Heart left ventricle (tissue), 16 donors: ENCODE measurements at regions not wholly inside any gene's neighbourhood (a gene's known extent, or its start where the extent isn't known, plus 50 kb on each side); places are given as distances from the start of the nearest gene placed in this dataset.

Experiments used
- ATAC-seq, 4 donors: fragments of 200-7000 bp; cut with Tn5 transposase; one replicate each; pipeline ENCODE4 v1.9.1; 2020 to 2022; ENCODE audit warnings: moderate library complexity in 4 of 4, mild to moderate bottlenecking in 3 of 4, moderate number of reproducible peaks in 1 of 4
- DNase-seq, 5 donors: peaks; one replicate each; pipeline ENCODE4 v3.0.0-alpha.2; 2020
- H3K27ac ChIP-seq, 12 donors: fragments of 200-600 bp; sonication (generic) in 4 of 12; one replicate each; pipeline versions ENCODE4 v1.5.0 to v1.8.0; 2016 to 2022; ENCODE audit warnings: mild to moderate bottlenecking in 2 of 12
- H3K27me3 ChIP-seq, 9 donors: fragments of 200-600 bp; sonication (generic) in 2 of 9; one replicate each; pipeline versions ENCODE4 v1.5.1 to v1.8.0; 2016 to 2022; ENCODE audit warnings: mild to moderate bottlenecking in 3 of 9
- H3K36me3 ChIP-seq, 9 donors: fragments of 200-600 bp; sonication (generic) in 2 of 9; one replicate each; pipeline versions ENCODE4 v1.5.0 to v1.8.0; 2018 to 2022; ENCODE audit warnings: mild to moderate bottlenecking in 2 of 9
- H3K4me1 ChIP-seq, 12 donors: fragments of 200-600 bp; sonication (generic) in 4 of 12; one replicate each; pipeline versions ENCODE4 v1.5.0 to v1.8.0; 2016 to 2022; ENCODE audit warnings: mild to moderate bottlenecking in 3 of 12
- H3K4me3 ChIP-seq, 12 donors: fragments of 200-600 bp; sonication (generic) in 4 of 12; one replicate each; pipeline versions ENCODE4 v1.5.0 to v1.8.0; 2017 to 2022; ENCODE audit warnings: mild to moderate bottlenecking in 9 of 12, moderate library complexity in 4 of 12
- H3K9me3 ChIP-seq, 12 donors: fragments of 200-600 bp; sonication (generic) in 4 of 12; one replicate each; pipeline versions ENCODE4 v1.5.0 to v1.8.0; 2016 to 2022; ENCODE audit warnings: mild to moderate bottlenecking in 1 of 12
- POLR2A ChIP-seq, 2 donors: fragments of 450-650 bp; IDR thresholded peaks; one replicate each; pipeline ENCODE4 v1.6.1; 2017; ENCODE audit warnings: antibody characterized with exemption in 2 of 2, mild to moderate bottlenecking in 2 of 2, moderate library complexity in 2 of 2
- WGBS, 4 donors: extraction: QIAGEN DNeasy Blood & Tissue Kit in 2 of 4; methylation state at CpG; one replicate each; pipeline versions ENCODE4 v1.1.5 to v1.1.7; 2013 to 2018; 5-methylcytosine and 5-hydroxymethylcytosine counted together
- intact Hi-C, 10 donors: fragments of 100-400 bp; cut with DNase I; formaldehyde crosslinking; loops; one replicate each; pipeline versions ENCODE4 v1.11.1 to v1.14.2; 2022
- TF ChIP-seq, protein P1 (sequence below), 12 donors: fragments of 200-600 bp; sonication (generic) in 4 of 12; IDR thresholded peaks; one replicate each; pipeline versions ENCODE4 v1.5.0 to v1.8.0; 2018 to 2022; ENCODE audit warnings: antibody characterized with exemption in 12 of 12, mild to moderate bottlenecking in 5 of 12
- donor health status: ischemic (EF 13 %, LVEDD 7.1; RV severe dilation, severe dysfunction).
- donor health status: healthy with polysubstance abuse.
- donor health status: DM: no; HTN: yes; CAD: no.
- donor health status: DM: no; HTN: no; CAD: no.
- donor health status: ischemic (EF 25% LVEDD 6.9; RV normal size, moderate dysfunction).
- donor health status: ischemic (EF 25% LVEDD 5.7; RV mildly dilated, moderate dysfunction).
- donor health status: healthy.
- donor health status: DM: yes; HTN: yes; CAD: no.
- donor health status: ischemic (EF 35%, LVEDD 5.7; RV mildly dilated, moderate dysfunction).
- donor health status: nonischemic (EF 11% LVEDD 7.7; RV severe dilation, severe dysfunction).
- donor health status: DM: yes; HTN: yes; CAD: no.
- donor health status: PGD.
- donor health status: ischemic (EF 29% LVEDD 5.4; RV normal size, mild dysfunction).
- donor health status: nonischemic (EF 23%, LVEDD 6.1; RV moderate dilation, normal function).

DNA sequence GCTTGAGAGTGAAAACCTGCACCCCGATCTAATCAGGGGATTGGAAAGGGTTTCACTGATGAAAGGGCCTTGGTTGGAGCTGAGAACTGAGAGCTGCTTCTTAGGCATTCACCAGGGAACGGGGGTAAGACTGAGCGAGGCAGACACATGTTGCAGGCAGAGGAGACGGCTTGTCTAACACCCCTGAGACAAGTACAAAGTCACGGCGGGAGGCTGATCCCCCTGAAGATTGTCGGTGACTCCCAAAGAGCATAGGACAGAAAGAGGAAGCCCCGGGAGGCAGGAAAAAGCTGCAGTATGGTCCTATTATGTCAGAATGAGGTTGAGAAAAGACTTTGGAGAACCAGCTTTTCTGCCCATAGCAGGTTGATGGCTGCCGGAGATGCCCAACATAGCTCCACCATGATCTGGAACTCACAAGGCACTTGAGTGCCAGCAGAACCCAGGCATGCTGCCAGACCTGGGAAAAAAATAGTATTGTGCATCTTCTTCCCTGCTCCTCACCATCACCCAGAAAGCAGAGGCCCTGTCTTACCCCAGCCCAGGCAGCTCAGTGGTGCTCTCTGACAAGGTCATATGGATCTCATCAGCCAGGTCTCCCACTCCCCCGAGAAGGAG lies 463.9 kb upstream of the PROX1 start:
- DNase-seq (peak in 4 of 5 donors; percentile 25 to 53 (median 46)), ATAC-seq (peak; percentile 42 to 80 (median 68))
- no peak overlapping the region for H3K27ac ChIP-seq
- no peak overlapping the region for H3K4me3 ChIP-seq
- H3K9me3 ChIP-seq, result peaks cover 0 to 18% (median 9%) of the 10 kb centered on the region in 12 donors
- no peaks in the 10 kb centered on the region for H3K36me3 ChIP-seq
- 47 to 59% (median 53%) methylated on average over 9 to 10 of the region's 10 CpGs for WGBS, 4 donors
- intact Hi-C loops, result loop anchor here in 1 of 10 donors (10.0 kb wide), 1 partner anchor 139 kb away; no protein-coding TSS in a partner anchor
- TF ChIP-seq, protein P1, sequence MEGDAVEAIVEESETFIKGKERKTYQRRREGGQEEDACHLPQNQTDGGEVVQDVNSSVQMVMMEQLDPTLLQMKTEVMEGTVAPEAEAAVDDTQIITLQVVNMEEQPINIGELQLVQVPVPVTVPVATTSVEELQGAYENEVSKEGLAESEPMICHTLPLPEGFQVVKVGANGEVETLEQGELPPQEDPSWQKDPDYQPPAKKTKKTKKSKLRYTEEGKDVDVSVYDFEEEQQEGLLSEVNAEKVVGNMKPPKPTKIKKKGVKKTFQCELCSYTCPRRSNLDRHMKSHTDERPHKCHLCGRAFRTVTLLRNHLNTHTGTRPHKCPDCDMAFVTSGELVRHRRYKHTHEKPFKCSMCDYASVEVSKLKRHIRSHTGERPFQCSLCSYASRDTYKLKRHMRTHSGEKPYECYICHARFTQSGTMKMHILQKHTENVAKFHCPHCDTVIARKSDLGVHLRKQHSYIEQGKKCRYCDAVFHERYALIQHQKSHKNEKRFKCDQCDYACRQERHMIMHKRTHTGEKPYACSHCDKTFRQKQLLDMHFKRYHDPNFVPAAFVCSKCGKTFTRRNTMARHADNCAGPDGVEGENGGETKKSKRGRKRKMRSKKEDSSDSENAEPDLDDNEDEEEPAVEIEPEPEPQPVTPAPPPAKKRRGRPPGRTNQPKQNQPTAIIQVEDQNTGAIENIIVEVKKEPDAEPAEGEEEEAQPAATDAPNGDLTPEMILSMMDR (IDR thresholded peaks at IDR 0.05), result no peak
- TF ChIP-seq POLR2A (IDR thresholded peaks at IDR 0.05), result no peak
- H3K27me3 ChIP-seq, result no peaks in the 10 kb centered on the region
- H3K4me1 ChIP-seq, result no peaks in the 10 kb centered on the region

DNA sequence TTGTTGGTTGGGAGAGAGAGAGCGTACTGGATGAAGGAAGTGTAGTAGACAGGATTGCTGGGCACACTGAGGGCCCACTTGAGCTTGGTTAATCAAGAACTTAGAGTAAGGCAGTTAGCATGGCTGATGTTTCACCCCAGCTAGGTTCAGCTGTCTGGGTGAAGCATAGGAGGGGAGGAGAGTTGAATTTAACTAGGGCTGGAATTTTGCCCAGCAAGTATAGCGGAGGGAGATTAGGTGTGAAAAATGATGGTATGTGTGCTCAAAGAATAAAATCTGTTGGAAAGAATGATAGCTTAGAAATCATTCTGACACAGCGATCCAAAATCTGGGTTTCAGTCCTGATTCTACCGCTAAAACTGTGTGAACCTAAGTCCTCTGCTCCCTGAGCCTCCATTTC lies 461.5 kb upstream of the PROX1 start:
- no peak overlapping the region for H3K4me3 ChIP-seq
- peaks cover 0 to 14% (median 9%) of the 10 kb centered on the region in 12 donors for H3K9me3 ChIP-seq
- H3K36me3 ChIP-seq, result no peaks in the 10 kb centered on the region
- 82 to 89% (median 88%) methylated on average over 4 of the region's 4 CpGs for WGBS, 4 donors
- H3K27ac ChIP-seq, result no peak overlapping the region
- DNase-seq, result no peak
- H3K27me3 ChIP-seq, result no peaks in the 10 kb centered on the region
- H3K4me1 ChIP-seq, result peaks cover 0 to 6% (median 0%) of the 10 kb centered on the region in 12 donors
- ATAC-seq, result no peak
- intact Hi-C loops, result loop anchor here in 1 of 10 donors (10.0 kb wide), 1 partner anchor 142 kb away; no protein-coding TSS in a partner anchor
- TF ChIP-seq POLR2A (IDR thresholded peaks at IDR 0.05), result no peak
- TF ChIP-seq, protein P1 (IDR thresholded peaks at IDR 0.05), result no peak

DNA sequence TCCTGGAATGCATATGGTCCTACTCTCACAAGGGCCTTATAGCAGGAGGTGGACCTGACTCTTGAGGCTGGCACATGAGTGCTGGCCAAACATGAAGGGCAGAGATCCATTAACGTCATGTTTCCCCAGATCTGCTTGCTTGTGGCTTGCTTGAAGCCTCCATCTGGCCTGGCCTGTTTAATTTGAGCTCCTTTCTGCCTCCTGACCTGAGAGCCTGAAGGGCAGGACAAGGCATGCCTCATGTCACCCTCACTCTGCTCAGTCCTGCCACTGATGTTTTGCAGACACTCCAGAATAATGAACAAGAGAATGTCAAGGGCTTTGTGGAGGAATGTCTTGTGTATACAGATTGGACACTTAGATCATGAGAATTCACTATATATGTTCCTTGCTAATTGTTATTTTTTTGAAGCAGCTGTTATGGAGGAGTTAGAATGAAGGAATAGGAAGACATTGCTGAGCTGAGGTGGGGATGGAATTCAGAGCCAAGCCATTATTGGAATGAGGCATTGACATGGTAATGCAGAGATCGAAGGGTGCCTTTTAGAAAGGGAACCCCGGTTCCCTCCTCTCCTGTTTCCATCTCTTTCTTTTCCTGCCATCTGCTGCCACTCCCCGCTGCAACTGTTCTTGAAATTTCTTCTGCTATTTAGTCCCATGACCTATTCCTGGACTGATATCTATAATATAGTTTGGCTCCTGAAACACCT lies 457.0 kb upstream of the PROX1 start:
- intact Hi-C loops, result loop anchor here in 1 of 10 donors (10.0 kb wide), 1 partner anchor 146 kb away; no protein-coding TSS in a partner anchor
- WGBS, 4 donors, result 60 to 69% (median 66%) methylated on average over 4 of the region's 4 CpGs
- Histone ChIP-seq H3K4me3 (no peak overlapping the region), H3K27me3 (no peaks in the 10 kb centered on the region), H3K4me1 (peaks cover 0 to 6% (median 0%) of the 10 kb centered on the region in 12 donors), H3K9me3 (no peaks in the 10 kb centered on the region), H3K27ac (no peak overlapping the region), H3K36me3 (no peaks in the 10 kb centered on the region)
- TF ChIP-seq, protein P1 (IDR thresholded peaks at IDR 0.05), result no peak
- TF ChIP-seq POLR2A (IDR thresholded peaks at IDR 0.05), result no peak
- peak in 2 of 5 donors; percentile 14 to 35 for DNase-seq
- peak in 3 of 4 donors; percentile 82 to 95 (median 83) for ATAC-seq
